ENCODE measurements at regions not wholly inside any gene's neighbourhood (a gene's known extent, or its start where the extent isn't known, plus 50 kb on each side); places are given as distances from the start of the nearest gene placed in this dataset.
"Not testable (repeated sequence)": the region's sequence is repeated elsewhere in the genome, so short reads cannot be mapped to it uniquely, and the experiment has no call there.

DNA sequence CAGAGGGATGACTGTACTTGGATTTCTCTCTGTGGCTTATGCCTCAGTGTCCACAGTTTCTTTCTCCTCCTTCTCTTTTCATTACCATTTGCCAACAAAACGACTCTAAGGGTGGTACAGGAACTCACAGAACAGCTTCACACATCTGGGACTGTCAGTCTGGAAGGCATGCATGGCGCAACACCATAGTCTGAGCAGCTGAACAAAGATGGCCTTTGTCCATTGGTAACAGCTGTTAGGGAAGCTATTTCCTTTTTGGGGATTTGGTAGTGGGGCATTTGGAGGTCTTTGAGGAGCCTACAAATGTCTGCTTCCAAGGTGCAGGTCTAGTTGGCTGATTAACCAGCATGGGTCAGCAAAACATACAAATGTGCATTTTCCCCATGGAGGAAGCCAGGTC is 81.4 kb upstream of the PCDH8 start:
- no peak for DNase-seq

DNA sequence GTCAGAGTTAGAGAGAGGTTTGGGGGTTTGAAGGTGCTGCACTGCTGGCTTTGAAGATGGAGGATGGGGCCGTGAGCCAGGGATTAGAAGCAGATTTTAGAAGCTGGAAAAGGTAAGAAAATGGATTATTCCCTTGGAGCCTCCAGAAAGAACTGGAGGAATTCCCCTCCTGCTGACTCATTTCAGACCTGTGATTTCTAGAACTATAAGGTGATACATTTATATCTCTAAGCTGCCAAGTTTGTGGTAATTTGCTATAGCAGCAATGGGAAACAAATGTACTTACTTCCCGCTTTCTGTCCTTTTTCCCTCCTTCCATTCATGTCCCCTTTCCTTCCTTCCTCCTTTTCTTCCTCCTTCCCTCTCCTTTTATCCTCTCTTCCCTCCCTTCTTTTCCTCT is 78.5 kb upstream of the PCDH8 start:
- no peak for DNase-seq

DNA sequence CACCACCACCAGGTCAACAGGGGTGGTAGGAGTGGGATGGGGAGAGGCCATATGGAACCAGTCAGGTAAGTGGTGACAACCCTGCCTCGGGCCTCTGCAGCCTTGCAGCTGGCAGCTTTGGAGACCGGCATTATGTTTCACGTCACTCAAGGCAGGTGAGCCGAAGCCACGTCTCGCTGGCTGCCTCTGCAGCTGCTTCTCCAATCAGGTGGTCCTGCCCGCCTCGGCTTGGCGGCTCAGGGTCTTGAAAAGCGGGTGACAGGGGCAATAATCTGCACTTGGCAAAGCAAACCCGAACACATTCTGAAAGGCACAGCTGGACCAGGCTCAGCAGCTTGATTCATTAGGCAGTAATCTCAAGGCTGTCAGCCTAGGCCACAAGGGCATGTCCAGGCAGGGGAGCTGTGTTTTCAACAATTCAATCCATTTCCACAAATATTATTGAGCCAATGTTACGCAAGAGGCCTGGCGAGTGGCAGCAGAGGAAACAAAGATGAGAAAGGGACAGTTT is 77.4 kb upstream of the PCDH8 start:
- no peak for DNase-seq

DNA sequence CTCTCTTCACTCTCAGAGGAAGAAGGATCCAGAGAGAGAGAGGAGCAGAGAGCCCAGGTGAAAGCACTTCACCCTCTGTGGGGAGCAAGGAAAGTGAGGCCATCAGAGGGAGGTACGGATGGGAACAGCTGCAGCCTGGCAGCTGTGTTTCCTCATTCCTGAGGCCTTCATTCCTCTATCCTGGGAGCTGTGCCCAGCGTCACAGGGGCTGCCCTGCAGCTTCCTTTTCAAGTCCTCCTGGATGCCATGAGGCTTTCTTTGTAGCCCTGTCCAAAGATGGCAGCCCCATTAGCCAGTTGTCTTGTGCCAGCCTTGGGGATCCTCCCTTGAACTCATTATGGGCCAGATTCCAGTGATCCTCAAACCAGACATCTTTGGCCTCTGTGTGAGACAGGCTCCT is 76.8 kb upstream of the PCDH8 start:
- DNase-seq, result no peak

DNA sequence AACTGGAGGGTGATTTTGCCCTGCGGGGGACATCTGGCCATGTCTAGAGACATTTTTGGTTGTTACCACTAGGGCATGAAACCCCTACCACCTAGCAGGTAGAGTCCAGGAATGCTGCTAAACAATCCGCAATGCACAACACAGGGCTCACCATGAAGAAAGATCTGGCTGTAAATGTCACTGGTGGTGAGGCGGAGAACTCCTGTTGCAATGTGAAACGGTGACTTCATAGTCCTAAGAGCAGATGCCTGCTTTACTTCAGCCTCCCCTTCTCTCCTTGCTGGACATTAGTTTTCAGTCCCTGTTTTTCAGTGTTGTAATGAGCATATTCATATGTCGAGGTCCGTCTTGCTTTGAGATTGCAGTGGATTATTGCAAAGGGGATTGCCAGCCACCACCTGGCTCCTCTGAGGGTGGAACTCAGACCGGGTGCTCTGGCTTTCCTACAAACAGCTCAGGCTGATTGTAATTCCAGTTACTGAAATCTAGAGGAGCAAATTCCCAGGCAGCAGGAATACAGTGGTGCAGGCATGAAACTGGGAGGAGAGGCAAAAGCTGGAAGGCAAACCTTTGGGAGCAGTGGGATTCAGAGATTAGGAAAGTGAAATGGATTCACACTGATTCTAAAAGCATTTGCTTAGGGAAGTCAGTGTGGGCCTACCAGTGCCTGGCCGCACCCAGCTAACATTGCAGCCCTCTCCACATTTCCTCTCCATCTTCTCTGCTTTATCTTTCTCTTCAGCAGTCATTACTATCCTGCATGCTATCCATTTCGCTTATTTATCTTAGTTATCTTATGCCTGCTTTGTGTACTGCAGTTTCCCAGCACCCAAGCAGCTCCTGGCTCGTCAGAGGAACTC is 76.1 kb upstream of the PCDH8 start:
- no peak for DNase-seq

DNA sequence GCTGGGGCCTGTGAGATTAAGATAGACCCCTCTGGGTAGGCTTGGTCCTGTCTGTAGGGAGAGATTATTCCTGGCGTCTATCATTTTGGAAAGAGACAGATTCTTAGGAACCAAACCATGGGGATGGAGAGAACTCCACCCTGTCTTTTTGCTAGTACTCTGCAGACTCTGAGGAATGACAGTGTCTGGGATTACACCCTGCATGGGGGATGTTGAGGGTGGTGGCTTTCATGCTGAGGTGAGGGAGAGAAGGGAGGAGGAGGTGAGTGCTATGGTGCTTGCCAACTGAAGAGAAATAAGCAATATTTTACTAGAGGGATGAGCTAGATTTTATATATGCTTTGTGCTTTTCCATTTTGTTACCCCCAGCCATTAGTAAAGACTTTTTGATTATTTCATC is 74.5 kb upstream of the PCDH8 start:
- DNase-seq, result no peak

DNA sequence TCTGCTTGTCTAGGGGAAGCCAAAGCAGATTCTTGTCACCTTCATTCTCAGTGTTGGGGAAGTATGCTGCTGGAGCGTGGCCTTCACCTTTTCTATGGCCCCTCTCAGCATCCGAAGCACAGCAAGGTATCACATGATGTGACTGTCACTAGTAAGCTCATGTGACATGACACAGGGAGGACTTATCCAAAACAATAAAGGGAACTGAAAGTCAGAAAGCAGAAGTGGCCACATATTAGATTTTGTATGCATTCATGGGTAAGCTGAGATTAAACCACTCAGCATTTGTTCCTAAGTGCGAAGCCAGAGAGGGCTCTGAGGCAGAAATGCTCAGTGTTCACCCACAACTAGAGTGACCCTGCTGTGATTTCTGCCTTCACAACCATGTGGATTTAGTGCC is 72.8 kb upstream of the PCDH8 start:
- DNase-seq, result no peak

DNA sequence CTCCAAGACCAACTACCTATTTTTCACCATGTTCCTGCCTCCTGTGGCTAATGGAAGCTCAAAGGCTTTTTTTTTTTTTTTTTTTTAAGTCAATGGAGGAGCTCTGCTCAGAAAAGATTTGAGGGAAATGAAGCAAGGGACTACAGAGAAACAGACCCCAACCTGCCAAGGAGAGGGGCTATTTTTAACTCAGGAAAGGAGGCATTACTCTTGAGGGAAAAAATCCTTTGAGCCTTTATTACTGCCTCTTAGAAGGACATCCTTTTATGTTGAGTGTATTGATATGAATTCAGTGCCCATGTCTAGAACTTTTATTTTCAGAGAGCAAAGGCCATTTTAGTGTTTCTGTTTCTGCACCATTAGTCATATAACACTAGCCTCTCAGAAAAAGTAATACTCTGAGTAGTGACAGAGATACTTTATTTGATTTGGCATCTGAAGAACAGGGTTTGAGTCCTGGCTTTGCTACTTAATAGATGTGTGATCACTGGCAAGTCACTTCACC is 68.1 kb upstream of the PCDH8 start:
- no peak for DNase-seq

DNA sequence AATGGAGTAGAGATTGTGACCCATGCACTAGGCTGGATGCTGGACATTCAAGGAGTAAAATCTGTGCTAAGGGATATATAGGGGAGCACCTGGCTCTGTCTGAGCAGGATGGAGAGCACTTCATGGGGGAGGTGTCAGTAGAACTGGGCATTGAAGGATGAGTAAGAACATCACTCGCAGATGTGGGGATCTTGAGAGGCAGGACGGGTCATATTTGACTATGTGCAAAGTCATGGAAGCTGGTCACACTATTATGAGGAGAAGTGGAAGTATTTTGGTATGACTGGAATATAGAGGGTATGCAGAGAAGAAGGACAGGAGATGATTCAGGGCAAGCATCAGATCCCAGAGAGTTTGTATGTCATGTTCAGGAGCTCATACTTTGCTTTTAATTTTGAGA is 62.9 kb upstream of the PCDH8 start:
- no peak for DNase-seq

DNA sequence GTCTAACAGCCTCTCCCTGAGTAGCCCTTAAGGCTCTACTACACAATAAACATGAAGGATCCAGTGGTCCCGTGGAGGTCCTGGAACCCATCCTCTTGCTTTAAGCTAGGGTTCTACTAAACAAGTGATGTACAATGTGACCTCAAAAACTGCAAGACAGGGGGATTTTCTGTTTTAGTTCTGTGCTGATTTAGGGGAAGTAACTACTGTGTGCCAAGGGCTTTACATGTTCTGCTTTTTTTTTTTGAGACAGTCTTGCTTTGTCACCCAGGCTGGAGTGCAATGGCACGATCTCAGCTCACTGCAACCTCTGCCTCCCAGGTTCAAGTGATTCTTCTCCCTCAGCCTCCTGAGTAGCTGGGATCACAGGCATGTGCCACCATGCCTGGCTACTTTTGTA is 61.9 kb upstream of the PCDH8 start:
- DNase-seq, result not testable (repeated sequence)

DNA sequence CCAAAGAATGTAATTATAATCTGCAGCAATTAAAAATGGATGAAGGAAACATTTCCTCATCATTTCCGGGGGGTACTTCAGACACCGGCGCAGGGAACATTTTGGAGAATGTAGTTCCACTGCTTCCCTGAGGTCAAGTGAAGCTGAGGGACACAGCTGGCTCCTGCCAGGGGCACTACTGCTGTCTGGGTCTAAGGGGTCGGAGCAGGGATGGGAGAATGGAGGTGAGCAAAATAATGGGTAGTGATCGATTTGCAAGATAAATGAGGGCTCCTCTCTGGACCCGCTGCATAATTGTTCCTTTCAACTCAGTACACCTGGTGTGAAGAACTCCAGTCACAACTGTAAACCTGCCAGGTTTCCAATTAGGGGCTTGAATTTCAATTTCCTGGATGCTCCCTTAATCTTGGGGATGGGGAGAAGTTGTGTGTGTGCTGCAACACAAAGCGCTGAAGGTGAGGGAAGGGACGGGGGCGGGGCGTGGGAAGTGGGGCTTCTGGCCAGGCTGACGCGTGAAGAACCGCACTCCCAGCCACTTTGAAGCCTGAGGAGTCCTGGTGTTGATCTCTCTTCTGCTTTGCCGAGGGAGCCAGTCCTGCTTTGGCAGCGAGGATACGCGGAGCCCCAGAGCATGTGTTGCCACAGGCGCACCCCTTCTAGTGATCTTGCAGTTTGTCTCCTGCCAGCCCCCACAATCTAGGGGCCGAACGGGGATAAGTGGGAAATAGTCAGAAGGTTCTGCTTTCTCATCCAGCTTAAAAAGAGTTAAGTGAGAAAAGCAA is 57.9 kb upstream of the PCDH8 start:
- no peak for DNase-seq

DNA sequence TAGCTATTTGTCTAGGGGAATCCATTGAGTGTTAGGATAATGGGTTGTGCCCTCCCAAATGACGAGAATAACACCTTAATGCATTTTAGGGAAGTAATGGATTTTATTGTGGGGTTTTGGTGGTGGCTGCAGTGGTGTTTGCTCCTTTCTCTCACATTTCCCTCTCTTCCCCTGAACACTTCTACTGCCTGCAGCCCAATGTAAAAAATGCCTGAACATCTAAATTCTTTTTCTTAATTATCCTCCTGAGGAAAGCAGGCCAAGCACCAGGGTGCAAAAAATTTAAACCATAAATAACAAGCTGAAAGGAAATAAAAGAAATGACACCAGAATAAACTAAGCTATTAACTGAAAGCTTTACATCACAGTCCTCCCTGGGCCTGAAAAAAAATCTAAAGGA is 57.3 kb upstream of the PCDH8 start:
- DNase-seq, result no peak

DNA sequence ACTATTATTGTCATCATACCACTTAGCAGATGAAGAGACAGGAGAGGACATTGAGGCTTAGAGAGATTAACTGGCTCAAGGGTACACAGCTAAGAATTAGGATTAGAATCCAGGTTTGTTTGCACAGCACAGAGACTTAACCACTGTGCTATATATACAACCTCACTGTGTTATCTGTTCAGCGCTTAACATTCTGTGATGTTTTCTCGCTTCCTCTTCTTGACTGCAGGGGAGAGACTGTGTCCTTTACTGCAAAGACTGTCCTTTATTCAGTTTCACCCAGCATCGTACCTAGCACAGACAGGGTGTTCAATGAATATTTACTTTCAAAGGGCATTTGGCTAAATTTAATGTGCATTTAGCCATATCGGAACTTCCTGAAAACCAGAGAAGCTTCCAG is 54.9 kb upstream of the PCDH8 start:
- DNase-seq, result no peak

DNA sequence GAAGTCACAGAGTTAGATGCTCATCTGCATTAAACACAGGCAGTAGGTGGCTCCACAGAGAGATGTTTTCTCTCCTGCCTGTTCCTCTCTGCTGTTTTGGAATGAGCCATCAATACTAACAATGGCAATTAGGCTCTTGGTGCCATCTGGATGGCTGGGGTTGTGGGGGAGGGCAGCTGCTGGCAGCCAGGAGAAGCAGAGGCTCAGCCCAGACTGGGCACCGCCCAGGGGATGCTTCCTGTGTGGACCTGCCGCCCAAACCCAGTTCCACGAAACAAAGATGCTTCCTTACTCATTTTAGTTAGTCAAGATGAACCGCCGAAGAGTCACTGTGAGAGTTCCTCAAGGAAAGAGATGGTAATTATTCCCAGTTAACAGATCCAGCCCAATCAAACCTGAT is 50.8 kb upstream of the PCDH8 start:
- no peak for DNase-seq
